GM21786 (cell line): ENCODE measurements at regions not wholly inside any gene's neighbourhood (a gene's known extent, or its start where the extent isn't known, plus 50 kb on each side); places are given as distances from the start of the nearest gene placed in this dataset.
"Not testable (repeated sequence)": the region's sequence is repeated elsewhere in the genome, so short reads cannot be mapped to it uniquely, and the experiment has no call there.

Experiments used
- ATAC-seq: cut with Tn5 transposase; IDR thresholded peaks from one replicate; pipeline ENCODE4 v1.9.1; 2021; ENCODE audit not compliant: unreplicated experiment

DNA sequence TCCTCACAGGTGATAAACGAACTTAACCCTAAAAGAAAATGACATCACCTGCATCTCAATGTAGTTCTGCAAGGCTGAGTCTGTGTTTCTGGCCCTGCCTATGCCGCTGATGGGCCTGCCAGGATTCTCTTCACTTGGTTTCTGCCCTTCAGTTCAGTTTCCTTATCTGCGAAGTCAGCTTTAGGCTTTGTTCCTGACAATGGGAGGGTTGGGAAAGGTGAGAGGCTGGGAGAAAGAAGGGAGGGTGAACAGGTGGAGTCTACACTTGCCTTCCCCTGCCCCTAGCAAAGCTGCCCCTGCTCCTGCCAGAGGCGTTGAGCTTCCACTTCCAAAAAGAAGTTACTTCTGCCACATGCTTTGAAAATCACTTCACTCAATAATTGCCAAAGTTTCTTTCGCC, 124.0 kb upstream of the APCDD1 start:
- no peak for ATAC-seq

DNA sequence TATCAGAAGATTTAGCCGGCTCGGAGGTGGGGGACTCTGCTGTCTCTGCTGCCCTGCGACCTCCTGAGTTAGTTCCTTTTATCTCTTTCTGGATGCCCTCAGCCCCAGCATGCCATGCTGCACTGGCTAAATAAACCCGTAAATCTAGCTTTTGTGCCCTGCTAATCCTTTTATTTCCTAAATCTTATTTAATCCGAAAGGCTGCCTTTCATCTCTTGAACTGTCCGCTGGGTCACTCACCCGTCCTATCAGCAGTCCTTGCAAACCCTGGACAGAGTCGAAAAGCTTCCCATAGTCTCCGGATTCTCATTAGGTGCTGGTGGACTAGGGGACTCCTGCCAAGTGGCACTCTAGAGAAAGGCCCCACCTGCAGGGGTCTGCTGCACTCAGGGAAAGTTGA, 122.0 kb upstream of the APCDD1 start:
- no peak for ATAC-seq

DNA sequence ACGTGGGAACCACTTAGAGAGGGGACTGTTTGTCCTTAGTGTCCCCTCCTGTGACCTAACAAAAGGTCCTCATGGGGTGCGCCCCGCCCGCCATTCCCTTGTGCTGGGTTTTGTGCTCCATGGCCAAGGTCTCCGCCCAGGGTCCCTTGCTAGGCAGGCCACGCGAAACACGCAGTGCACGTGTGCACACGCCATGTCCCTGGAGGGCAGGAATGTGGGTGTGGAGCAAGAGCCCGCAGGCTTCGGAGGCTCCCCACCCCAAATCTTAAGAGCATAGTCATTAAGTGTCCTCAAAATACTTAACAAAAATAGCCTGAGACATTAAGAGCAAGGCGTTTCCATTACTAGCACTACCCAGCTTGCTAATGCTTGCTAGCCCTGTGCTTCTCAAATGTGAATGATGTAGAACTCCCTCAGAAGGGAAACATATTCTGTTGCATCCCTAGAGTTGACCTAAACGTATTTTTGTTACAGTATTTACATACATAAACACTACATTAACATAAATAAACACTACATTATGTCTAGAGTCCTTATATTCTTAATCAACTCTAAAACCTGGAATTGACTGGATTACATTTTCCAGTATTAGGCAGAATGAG, 117.6 kb upstream of the APCDD1 start:
- ATAC-seq = no peak

DNA sequence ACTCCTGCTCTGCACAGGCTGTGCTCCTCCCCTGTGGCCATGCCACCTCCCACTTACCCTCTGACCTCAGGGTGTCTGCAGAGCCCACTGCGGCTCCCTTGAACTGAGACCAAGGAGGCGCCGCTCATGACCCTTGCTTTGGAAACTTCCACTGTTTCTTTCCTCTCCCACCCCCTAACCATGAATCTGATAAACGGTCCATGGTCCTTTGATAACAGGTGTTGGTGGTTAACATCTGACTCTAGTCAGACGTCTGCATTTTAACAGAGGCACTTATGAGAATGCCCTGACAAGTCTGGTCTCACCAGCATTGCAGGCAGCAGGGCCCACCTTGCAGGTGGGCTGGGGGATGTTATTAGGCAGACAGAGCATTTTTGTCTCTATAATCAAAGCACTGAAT, 113.6 kb upstream of the APCDD1 start:
- no peak for ATAC-seq

DNA sequence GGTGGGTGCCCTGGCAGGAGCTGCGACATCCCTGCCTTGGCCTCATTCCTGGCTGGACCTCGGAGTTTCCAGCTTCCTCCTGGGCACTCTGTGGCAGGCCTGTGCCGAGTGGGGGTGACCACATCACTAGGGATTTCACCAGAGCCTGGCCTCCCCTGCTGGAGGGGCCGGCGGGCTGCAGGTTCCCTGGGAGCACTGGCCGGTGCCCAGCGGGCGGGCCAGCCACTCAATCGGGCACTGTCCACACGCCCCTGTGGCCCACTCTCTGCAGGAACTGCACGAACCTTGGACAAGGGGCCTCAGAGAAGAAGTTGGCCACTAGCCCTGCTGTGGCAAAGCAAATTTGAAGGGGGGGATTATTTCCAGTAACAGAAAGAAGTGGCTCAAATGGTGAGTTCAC, 110.7 kb upstream of the APCDD1 start:
- no peak for ATAC-seq

DNA sequence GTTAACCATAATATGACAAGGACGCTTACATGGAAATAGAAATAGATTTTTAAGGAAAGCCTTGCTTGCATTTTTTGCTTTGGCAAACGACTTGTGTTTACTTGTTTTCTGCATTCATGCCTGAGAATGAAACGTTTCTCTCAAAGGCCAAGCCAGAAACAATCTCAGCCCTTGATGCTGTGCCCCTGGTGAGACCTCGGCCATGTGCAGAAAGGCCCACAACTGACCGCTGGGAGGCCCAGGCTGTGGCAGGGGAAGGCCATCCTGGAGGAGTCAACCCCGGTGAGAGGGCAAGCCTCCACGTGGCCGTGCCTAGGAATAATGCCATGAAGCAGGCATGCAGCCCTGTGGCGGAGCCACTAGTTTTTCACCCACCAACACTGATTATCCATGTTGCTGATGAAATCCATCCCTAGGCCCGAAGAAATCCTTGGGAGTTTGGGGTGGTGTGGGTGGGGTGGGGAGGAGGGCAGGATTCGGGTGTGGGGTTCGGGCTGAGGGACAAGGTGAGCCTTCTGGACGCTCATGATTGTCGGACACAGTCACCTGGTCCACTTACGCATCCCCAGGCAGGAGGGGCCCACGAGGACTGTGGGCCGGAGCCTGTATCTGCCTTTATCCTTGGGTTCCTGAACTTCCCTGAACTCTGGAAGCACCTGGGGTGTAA, 107.6 kb upstream of the APCDD1 start:
- ATAC-seq = no peak

DNA sequence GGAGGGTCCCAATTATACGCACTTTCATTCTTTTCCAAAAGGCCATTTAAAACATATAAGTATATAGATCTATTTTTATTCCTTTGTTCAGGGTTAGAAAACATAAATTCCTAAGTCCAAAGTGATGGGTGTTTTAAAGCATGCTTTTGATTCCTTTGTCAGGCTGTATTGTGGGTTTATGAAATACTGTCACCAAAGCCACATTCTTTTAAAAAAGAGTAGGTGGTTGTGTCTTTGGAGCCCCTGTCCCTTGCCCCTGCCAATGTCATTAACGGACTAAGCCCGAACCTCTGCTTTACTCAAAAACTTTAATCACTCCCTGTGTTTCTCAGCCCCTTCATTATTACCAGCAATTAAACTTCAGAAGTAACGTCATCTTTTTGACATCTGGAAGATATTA, 104.9 kb upstream of the APCDD1 start:
- ATAC-seq = no peak

DNA sequence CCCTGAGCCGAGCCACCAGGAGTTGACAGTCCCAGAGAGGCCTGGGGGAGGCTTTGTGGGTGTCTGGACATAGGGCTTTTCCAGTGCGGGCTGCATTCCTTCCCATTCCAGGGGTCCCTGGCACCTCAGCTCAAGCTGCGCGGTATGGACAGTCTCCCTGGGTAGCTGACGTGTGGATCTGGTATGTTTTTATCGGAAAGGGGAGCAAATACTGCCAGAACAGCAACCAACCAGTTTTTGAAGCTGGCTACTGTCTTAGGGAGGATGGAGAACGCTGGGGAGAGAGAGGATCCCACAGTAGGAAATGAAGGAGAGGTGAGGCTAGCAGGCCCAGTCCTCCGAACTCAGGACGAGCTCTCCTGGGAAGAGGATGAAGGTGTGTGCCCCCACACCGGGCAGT, 103.8 kb upstream of the APCDD1 start:
- ATAC-seq = no peak

DNA sequence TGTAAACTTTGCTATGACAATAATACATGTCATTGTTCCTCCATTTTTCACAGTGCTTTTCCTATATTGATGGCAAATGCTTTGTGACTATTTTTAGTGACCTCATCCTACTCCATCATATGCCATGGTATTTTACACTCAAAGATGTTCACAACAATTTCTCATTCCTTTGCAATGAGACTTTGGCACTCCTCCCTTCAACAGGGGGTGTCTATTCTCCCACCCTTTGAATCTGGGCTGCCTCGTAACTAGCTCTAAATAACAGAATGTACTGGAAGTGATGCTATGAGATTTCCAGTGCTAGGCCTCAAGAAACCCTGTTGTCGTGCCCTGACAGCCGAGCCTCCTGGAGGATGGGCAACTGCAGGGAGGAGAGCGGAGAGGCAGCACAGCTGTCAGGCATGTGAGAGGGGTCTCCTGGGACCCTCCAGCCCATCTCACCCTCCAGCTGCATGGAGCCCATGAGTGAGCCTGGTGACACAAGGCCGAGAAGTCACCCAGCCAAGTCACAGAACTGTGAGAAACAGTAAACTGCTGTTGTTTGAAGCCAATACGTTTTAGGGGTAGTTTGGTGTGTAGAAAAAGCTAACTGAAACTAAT, 103.1 kb upstream of the APCDD1 start:
- ATAC-seq = no peak

DNA sequence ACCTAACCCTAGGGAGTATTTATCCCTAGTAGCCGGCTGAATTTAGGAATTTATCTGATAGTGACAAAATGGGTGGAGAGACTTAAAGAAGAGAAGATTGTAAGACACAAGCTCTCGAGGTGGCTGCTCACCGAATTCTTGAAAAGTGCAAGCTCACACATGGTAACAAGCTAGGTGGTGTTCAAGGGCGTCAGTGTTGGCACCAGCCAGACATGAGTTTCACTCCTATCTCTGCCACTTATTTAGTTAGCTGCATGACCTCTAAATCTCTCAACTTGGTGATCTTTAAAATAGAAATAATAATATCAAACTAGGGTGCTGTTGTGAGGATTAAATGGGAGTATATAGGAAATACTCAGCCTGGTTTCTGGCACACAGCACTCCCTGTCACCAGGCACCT, 102.6 kb upstream of the APCDD1 start:
- no peak for ATAC-seq

DNA sequence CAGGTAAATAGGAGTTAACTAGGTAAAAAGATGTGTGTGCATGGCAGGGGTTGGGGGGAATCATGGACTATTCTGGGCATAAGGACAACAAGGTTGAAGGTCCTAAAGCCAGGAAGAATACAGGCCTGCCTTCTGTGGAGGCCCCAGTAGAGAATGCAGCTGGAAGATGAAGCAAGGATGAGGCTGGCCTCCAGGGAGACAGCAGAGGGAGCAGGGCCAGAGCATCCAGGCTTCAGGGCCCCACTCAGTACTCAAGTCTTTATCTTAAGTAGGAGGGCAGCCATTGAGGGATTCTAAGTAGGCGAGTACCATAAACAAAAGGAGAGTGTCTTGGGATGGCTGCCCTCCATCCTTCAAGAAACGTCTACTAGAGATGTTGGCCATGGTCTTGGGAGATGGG, 101.8 kb upstream of the APCDD1 start:
- ATAC-seq = no peak

DNA sequence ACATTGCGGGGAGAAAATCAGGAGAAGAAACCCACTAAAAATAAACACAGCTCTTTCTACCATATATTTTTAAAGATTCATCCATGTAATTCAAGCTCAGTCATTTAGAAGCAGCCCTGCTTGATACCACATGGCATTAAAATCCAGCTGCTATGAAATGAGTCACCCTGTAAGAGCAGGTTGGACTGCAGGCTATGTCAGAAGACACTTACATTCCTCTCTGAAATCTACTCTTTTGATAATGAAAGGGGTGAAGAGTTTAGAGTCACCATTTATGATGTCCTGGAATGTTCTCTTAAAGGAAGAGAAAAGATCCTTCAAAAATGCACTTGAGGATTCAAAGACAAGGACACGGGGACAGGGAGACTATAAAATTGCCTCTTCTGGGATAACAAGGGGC, 100.6 kb upstream of the APCDD1 start:
- no peak for ATAC-seq

DNA sequence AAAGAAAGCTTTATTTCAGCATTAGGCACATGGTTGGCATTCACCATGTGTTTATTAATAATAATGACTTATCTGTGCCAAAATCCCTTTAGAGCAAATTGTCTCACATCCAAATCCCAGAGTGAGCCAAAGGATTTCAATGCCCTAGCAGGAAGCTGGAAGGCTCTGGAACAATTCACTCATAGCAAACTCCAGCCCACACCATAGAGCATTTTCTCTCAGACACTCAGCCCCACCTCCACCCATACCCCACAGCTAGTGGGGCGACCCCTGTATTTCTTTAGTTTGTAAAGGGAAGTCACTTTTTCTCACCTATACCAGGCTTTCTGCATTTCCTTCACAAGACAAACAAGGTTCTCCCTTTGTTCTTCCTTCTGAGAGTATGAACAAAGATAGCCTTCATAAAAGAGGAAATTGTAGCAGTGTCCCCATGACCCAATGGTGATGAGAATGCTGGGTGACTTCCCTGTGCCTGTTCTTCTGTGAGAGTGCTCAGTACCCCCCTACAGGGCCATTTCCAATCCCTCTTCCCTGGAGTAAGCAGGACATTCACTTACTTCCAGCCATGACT, 100.1 kb upstream of the APCDD1 start:
- ATAC-seq = no peak

DNA sequence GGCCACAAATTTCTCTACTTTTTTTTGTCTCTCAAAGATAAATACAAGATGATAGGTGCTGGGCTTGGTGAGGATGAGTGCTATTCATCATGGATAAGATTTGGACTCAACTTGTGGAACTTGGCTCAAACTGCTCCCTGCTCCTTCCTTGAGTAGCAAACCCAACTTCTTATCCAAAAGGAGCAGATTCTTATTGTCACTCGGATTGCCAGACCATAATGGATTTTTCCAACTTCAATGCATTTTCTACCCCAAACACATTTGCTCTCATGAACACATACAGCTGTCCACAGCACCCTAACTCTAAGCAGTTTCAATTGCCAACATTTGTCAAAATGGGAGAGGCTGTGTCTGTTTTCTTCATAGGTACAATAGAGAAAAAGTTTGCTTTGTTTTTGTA, 99.5 kb upstream of the APCDD1 start:
- no peak for ATAC-seq

DNA sequence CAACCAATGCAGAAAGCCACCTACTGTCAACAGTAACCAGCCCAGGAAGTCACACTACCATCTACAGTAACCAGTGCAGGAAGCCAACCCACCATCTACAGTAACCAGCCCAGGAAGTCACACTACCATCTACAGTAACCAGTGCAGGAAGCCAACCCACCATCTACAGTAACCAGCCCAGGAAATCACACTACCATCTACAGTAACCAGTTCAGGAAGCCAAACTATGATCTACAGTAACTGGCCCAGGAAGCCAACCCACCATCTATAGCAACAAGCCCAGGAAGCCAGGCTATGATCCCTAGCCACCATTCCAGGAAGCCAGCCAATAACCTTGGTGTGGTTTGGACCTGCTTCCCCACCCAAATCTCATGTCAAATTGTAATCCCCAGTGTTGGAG, 97.4 kb upstream of the APCDD1 start:
- ATAC-seq = not testable (repeated sequence)

DNA sequence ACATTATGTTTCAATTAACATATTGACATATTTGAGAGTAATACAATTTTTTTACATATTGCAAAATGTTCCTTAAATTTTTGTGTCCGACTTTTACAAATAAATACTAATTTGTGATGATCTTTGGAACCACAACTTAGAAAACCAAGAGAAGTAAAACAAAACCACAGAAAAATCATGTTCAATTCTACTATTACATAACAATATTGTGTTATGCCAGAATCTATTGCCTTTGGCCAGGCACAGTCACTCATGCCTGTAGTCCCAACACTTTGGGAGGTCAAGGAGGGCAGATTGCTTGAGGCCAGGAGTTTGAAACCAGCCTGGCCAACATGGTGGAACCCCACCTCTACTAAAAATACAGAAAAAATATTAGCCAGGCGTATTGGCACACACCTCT, 92.8 kb upstream of the APCDD1 start:
- ATAC-seq = no peak

DNA sequence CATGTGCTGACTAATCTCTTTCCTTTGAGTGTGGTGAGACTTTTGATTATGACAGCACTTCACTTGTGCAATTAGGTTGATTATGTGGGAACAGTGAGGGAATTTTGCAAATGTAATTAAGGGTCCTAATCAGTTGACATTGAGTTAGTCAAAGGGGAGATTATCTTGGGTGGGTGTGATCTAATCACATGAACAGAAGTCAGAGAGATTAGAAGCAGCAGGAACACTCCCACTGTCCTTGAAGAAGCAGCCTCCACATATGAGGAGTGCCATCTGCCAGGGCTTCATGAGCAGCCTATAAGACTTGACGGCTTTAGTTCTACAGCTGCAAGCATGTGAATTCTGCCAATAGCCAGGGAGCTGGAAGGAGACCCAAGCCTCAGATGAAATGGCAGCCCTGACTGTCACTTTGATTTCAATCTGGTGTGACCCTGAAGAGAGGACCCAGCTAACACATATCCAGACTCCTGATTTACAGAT, 89.4 kb upstream of the APCDD1 start:
- ATAC-seq = no peak

DNA sequence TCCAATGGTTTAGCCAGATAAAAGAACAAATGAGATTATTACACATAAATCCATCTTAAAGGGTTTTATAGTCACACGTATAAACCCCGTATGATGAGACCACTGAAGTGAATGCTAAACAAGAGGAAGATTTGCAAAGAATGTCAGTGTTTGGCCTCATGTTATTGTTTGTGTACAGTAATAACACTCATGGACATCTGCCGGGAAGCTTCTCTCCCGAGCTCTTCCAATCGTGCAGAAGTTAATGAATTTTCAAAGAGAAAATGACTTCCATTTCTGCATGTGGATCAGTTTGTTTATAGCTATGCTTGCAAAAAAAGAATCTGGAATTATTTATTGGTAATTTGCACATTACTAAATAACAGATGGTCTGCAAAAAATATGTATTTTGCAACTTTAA, 88.5 kb upstream of the APCDD1 start:
- no peak for ATAC-seq

DNA sequence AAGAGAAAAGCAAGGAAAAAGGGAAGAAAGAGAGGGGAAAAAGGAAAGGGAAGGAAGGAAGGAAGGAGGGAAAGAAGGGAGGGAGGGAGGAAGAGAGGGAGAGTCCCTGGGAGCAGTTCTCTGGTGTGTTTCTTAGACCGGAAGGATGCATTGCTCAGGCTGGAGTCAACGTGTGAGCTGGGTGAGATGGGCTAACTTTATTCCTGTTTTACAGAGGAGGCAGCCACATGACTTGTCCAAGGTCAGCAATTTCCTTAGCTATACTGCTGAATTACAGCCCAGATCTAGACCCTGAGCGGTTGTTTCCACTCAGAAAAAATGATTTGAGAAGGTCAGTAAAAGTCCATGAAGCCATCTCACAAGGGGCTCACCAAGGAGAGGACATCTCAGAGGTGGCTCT, 86.6 kb upstream of the APCDD1 start:
- ATAC-seq = no peak

DNA sequence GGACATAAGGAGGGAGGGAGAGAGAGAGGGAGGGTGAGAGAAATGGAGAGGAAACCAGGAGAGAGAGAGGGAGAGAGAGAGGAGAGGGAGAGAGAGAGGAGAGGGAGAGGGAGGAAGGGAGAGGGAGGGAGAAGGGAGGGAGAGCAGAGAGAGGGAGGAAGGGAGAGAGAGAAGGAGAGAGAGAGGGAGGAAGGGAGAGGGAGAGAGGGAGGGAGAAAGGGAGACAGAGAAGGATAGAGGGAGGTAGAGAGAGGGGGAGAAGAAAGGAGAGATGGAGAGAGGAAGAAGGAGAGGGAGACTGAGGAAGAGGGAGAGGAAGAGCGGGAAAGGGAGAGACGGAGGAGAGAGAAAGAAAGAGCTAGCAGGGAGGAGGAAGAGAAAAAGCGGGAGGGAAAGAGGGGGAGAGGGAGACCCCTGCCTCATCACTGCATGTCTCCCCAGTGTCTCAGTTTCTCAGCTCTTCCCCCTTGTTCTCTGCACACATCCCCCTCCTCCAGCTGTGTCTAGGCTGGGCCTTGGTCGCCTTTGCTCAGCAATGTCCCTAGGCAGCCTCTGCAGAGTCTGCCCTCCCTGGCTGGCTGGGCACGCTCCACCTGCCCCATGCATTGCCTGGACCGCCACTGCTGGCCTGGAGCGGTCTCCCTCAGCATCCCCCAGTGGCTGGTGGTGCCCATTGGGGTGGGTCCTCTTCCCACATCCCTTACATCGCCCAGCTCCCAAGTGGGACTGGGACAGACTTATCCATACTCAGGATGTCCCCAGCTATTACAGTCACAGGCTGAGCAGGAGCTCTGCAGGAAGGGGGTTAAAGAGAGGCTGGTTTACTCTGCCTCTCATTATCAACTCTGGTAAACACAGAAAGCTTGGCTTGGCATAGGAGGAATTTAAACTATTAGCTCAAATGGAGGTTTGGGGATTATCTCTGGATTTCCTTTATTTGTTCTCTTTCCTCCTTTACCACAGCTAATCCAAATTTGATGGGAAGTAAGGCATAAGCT, 85.7 kb upstream of the APCDD1 start:
- ATAC-seq = no peak

DNA sequence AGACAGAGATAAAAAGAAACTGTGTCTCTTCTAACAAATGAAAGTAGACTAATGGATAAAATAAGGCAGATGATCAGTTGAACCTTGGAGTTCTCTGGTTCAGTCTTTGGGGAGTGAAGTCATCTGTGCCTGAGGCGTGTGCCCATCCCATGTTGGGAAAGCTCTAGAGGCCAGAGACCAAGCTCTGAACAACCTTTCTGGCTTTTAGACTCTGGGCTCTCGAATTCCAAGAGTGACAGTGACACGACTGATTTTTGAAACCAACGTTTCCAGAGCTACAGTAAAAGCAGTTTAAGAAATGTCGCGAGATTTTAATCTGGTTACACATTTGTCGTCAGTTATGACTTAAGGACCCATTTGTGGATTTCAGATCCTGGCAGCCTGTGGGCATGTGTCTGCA, 83.7 kb upstream of the APCDD1 start:
- no peak for ATAC-seq
